ENCODE measurements at regions not wholly inside any gene's neighbourhood (a gene's known extent, or its start where the extent isn't known, plus 50 kb on each side); places are given as distances from the start of the nearest gene placed in this dataset.

DNA sequence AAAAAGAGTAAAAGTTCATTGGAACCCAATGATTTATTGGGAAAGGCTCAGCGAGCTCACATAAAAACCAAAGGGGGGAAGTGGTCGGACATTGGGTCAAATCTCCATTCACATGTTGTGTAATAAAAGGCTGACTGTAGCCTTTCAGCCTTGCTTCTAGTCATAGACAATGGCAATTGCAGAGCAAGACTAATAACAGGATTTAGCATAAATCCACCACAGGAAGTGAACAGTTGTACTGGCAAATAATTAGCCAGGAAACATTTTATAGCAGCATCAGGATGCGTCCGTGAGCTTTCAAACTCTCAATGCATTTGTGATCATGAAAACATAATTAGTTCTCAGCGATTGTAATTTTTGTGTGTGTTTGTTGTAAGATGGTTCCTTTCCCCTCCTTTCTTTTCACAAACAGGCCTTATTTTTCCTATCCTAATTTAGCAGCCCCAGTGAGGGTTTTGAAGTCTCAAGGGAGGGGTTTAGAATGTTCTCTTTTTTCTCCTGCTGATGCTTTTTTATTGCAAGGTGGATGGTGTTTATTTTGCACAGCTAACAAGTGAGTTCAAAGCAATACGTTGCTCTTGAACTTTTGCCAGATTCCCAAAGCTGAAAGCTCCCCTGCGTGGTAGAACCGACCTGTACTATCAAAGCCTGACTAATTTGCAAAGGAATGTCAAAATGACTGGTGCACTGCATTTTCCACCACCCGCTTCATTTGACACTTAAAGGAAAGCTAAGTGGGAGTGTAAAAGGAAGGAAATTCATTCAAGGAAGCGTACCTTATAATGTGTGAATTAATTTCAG is 105.6 kb downstream of the SPRY2 start:
- no peak for DNase-seq

DNA sequence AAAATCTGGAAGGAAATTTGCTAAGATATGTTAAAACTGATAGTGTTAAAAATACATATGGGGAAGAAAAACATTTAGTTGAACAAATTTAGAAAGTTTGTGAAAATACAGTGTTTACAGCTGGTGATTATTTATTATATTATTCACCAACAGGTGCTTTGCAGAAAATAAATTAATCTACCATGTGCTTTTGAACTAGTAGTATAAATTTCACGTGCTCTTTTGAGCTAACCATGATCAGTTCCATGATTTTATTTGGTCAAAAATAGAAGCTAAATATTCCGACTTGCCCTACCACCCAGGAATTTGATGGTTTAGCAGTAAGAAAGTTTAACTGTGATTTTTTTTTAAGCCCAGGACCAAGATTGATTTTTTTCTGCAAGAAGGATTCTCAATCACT is 113.3 kb downstream of the SPRY2 start:
- no peak for DNase-seq

DNA sequence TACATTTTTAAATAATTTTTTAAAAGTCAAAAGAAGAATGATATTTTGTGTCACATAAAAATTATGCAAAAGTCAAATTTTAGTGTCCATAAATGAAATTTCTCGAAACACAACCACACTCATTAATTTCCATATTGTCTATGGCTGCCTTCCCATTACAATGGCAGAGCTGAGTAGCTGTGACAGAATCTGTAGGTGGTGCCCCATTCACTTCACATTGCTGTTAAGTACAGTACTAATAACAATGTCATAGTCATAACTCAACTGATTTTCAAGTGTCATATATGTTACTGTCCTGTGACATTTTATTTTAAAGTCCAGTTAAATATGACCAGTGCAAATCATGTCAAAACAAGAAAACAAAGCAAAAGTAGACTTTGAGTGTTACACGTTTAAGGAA is 114.3 kb downstream of the SPRY2 start:
- no peak for DNase-seq

DNA sequence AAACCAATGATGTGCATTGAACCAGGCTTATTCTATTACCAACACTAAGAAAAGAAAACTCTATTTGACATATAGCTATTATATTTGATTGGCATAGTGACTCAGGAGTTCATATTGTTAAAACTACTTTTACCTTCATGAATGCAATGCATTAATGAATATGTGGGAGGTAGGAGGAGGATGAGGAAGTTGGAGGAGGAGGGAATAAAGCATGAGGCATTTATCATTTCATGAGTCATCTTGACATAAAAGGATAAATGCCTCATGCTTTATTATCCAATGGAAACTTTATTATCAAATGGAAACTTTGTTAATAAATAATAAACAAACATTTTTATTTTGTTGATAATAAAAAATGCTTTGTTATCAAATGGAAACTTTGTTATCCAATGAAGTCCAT is 116.5 kb downstream of the SPRY2 start:
- DNase-seq: no peak

DNA sequence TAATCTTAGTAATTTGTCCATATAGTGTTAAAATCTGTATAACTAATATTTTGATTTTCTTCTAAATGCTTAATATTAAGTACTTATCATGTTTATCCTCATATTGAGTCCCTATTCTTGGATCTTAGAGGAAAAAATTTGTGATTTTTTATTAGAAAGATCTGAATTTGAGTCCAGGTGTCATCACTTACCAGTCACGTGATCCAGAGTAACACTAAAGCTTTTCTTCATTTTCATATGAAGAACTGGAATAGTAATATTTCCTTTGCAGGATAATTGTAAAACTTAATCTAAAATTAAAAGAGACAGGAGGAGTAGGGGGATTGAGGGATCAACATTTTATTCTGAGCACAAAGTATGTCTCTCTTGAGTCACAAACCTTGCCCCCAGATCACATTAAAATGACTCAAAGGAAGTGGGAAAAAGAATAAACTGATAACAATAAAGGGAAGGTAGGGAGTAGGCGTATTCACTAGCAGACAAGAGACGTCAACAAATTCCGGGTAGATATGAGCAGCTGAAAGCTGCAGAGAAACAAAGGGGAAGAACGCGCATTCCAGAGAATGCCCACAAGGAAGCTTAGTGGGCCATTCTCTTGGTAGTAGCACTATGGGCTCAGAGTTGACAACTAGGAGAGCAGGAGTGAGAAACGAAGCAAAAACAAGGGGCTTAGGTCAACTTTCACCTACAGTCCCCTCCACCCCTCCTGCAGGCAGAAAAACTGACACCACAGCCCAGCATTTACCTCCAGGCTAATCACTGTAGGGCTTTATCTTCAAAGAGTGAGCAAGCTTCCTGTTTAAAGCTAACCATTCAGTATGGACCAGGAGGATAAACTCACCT is 123.1 kb downstream of the SPRY2 start:
- no peak for DNase-seq

DNA sequence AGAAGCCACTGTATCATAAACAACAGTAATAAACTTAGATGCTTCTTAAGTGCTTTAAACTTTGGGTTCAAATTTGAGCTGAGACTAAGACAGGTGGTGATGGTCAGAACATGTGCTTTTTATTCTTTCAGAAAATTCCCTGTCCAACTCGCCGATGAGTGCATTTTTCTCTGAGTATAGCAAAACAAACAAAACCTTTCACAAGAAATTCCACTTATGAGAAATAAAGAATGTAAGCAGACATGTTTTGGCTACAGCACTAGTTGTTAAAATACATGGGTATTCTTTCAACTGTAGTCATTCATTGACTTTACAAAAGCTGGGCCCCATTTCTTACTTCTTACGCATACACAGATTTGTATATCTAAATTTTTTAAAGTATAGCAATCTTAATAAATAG is 125.6 kb downstream of the SPRY2 start:
- DNase-seq: no peak

DNA sequence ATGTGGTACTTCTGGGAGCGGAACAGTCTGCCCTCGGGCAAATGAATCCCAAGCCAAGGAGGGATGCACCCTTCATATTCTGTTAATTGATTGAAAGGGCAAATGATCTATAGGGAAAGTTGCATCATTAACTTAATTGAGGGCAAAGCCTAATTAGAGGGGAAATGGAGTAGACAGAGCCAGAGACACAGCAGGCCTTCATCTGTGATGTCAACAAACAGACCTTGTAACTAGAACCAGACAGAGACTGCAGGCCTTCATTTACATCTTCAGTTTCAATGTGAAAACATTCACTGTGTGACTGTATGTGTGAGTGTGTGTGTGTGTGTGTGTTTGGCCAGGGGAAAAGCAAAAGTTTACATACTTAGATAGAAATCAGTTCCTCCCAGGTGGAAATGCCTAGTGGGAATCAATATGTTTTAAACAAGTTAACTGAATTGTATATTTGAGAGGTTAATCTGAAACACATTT is 126.4 kb downstream of the SPRY2 start:
- DNase-seq: no peak

DNA sequence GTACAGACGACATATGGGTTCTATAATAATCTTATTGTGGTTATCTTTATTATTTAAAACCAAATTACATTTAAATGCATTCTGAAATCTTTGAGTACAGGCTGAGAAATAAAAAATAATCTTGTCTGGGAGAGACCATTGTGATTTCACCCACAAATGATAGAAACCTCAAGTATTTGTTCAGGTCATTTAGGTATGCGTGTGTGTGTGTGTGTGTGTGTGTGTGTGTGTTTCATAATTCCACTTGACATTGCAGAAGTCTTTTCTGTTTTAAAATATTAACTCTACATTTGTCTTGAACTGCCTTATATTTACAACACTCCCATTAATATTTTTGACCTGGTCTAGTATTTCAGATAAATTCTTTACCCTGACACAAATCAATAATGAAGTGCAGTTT is 126.9 kb downstream of the SPRY2 start:
- no peak for DNase-seq

DNA sequence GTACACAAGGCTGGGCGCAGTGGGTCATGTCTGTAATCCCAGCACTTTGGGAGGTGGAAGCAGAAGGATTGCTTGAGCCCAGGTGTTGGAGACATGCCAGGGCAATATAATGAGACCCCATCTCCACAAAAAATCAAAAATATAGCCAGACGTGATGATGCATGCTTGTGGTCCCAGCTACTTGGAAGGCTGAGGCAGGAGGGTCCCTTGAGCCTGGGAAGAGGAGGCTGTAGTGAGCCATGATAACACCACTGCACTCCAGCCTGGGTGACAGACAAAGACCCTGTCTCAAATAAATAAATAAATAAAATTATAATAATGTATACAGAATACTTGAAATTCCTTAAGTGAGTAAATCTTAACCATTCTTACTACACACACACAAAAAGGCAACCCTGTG is 127.7 kb downstream of the SPRY2 start:
- DNase-seq: no peak

DNA sequence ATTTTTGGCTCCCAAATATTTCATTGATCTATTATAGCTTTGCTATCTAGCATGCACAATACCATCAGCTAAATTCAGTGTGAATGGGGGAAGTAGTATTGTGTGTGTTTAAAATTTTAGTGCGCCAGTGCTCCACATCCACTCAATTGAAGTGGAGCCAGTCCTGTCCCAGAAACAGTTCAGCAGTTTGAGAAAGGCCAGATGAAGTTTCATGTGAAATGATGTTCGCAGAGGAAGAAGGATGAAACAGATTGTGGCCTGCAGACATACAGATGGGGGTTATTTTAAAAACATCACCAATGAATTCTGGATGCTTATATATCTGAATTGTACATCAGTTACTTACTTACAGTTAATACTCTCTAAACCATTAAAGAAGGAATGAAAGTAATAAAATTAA is 129.4 kb downstream of the SPRY2 start:
- DNase-seq: no peak

DNA sequence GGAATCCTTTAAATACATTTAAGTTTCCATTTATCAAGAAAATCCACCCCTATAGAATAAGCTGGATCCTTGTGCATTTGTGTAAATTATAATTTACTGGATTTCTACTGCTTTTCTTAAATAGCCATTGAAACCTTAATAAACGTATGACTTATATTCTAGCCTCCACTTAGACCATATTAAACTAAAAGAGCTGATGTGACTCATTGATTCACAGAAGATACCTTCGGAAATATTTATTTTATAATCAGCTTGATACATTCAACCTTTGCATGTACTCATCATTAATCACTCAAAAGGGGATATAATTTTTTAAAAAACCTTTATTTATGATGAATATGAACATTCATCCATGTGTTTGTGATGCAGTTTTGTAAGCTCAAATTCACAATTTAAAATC is 136.3 kb downstream of the SPRY2 start:
- DNase-seq: no peak

DNA sequence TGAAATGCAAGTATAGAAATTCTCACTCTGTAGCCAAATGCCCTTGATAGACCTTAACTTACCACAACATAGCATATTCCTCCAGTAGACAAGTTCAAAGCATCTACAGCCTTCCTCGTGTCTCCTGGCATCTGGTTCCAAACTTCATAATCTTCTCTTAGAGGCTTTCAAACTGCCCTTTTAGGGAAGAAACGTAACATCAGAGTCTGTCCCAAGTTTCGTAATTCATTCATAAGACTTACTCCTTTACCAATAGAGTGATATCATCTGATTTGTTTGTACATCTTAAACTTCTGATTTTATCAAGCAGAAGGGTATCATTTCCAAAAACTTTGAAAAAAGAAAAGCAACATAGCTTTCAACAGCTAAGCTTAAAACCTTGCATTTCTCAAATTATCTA is 137.4 kb downstream of the SPRY2 start:
- no peak for DNase-seq

DNA sequence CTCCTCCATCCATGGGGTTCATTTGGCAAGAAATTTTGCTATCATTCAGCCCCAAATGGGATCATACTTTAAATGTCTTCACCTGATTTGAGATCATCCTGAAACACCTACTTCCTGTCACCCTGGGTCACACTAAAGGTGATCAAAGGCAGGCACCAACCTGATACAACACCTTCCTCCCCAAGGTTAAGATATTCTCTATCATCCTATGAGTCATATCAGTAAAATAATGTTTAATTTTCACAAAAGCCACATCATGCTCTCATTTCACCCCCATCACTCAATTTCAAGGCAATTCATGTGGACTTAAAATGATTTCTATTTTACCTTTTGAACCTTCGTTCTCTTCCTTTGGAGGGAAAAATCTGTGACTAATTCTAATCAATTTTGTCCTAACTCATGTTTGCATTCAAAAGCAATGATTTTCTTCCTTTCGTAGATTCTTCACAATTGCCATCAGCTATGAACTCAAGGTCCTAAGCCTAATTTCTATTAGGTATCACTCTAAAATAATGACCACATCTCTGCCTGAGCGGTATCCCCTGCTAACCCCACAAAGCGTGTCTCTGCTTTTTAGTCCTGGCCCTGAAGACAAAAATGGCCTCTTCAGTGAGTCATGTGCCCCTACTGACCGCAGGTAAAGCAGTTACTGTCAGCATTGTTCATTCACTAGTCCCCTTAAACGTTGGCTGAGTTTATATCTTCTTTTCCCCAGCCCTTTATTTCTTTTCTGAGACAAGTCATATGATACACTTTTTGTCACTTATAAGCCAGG is 139.0 kb downstream of the SPRY2 start:
- DNase-seq: no peak

DNA sequence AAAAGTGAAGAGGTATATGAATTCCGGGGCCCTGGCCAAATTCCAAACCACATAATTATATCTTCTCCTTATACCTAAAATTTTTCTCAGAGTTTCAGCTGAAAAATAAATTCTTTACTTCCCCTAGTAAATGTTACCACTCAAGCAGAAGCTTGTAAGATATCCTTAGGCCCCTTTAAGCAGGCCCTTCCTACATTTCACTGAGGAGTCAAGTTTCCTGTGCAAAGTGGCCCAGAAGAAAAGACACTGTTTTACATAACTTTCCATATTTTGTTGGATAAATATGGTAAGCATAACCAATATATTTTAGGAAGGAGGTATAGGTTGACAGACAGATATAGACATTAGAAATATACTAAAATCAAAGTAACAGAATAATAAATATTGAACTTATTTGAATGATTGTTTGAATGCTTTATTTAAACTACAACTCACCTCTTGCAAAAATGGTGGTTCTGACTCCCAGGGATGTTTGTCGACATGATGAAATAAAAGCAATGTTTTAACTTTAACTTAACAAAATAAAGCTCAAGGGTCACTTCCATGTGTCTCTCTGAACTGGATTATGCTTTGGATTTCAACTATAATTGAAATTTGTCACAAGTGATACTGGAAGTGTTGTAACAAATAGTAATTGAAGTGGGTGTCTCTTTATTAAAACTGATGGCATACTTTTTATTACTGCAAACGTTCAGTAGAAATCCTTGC is 141.2 kb downstream of the SPRY2 start:
- no peak for DNase-seq

DNA sequence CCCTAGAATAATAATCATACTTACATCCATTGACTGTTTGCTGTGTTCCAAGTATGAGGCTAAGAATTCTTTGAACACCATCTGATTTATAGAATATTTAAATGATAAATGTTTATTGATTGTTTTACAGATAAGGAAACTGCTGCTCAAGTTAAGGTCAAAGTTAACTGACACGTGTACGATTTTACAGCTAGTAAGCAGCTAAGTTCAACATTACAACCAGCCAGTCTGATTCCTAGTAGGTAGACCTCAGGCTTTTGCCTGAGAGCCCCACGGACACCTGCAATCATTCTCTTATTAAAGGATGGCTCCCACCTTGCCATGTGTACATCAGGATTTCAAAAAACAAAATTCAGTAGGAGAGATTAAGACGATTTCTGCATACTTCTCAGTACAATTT is 141.9 kb downstream of the SPRY2 start:
- no peak for DNase-seq

DNA sequence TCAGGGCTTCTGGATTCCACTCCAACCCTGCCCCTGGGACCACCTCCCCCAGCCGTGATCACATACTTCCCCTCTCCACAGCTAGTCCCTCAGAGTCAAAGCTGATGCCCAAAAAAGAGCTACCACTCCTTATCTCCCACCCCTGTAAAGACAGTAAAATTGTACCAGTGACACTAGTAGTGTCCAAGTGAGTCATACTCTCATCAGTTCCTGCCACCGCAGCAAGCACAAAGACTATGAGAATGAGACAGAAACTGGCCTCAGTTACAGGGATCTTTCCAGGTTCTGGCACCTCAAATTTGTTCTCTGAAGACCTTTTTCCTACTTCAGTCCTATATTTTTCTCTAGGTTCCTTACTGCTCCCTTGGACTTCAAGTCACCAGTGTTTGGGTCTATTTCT is 144.2 kb downstream of the SPRY2 start:
- DNase-seq: no peak

DNA sequence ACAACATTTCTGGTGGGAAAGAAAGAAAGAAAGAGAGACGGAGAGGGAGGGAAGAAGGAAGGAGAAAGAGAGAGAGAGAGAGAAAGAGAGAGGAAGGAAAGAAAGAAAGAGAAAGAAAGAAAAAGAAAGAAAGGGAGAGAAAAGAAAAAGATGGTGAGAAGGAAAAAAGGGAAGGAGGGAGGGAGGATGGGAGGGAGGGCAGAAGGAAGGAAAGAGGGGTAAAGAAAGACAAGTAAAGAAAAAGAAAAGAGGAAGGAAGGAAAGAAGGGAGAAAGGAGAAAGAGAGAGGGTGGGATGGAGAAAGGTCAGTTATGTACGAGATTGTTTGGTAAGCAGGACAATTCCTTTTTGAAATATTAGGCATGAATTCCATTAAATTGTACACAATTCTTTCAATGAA is 145.3 kb downstream of the SPRY2 start:
- DNase-seq: no peak

DNA sequence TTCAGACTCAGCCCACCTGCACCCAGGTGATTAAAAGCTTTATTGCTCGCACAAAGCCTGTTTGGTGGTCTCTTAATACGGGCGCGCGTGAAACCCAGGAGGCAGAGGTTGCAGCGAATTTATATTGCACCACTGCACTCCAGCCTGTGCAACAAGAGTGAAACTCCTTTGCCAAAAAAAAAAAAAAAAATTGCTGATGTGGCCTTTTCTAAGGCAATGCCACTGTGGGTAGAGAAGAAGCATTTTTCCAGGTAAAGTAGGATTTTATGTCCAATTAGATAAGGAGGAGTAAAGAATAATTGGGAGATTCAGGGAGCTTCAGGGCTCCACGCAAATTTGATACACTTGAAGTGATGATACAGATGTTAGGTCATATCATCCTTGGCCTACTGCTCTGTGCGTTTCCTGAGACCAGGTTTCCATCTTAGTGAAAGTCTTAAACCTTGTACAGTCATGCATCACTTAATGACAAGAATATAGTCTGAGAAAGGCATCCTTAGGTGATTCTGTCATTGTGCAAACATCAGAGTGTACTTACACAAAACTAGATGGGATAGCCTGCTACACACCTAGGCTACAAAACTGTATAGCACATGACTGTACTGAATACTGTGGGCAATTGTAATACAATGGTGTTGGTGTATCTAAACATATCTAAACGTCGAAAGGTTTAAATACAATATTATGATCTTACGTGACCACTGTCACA is 150.9 kb downstream of the SPRY2 start:
- no peak for DNase-seq

DNA sequence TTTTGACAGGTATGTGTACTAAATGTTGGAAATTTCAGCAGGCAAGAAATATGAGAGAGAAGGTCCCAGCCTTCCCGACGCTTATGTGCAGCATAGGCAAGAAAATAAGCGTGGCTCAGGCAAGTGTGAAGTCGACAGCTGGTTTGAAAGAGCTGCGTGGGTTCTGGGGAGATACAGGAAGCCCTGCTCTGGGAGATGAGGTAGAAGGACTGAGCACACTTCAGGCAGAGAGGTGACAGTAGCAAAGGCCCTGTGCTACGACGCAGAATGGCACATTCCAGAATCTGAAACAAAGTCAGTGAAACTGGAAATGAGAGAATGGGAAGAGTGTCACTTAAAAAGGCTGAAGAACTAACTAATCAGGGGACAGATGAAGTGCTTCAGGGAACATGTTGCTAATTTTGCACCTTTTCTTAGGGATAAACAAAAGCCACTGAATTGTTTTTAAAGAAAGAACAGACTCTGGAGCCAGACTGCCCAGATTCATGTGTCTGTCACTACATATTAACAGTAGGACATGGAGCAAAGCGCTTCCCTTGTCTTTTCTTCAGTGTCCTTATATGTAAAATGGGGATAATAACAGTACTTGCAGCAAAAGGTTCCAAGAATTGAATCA is 160.1 kb downstream of the SPRY2 start:
- DNase-seq: no peak

DNA sequence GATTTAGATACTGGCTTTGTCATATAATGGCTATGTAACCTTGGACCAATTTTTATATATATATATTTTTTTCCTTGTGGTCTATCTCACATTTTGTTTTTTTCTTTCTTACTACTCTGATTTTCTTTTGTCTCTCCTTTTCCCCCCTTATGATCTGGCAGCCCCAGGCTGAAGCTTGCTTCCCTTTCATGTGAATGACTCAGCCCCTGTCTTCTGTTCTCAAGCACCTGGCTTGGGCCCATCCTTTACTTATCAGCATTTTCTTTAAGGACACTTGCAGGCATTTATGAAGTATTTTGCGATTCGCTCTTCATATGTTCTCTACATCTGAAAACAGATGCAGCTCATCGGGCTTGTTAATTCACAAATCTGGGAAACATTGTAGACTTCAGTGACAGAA is 163.6 kb downstream of the SPRY2 start:
- no peak for DNase-seq

DNA sequence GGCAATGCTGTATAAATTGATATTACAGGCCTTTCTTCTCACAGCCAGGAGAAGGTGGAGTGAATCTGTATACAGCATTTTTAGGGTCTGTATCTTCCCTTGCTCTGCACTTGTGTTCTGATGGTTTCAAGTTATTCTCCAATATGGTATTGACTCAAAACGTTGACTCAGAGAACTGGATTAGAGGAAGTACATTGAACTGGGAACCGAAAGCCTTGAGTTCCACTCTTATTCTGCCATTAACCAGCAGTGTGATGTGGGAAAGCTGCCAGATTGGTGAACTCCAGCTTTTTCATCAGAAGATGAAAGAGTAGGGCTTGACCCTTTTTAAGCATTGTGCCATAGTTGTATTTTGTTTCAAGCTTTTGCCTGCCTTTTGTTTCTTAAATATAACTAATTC is 167.7 kb downstream of the SPRY2 start:
- DNase-seq: no peak

DNA sequence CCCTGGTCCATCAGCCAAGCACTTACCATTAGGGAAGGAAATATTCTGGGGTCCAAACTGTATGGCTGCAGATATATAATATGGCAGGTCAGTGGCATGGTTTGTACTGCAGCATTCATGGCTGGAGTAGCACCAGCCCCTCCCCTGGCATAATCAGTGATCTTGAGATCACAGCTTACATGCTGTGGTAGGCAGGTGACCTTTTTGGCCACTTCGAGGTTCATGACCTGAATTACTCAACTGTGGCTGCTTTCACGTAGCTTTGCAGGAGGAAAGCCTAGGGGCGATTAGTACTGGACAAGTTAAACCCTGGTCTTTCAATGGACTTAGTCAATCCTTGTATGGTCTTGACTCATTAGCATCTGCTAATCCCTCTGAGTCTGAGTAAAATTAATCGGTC is 169.8 kb downstream of the SPRY2 start:
- no peak for DNase-seq
